IgD-negative memory B cell (primary cell): ENCODE measurements at regions not wholly inside any gene's neighbourhood (a gene's known extent, or its start where the extent isn't known, plus 50 kb on each side); places are given as distances from the start of the nearest gene placed in this dataset.
"Not testable (repeated sequence)": the region's sequence is repeated elsewhere in the genome, so short reads cannot be mapped to it uniquely, and the experiment has no call there.

ENCODE experiments used
- H3K27ac Mint-ChIP-seq, 3 donors: one replicate each; pipeline ENCODE4 v1.8.0; 2020 to 2022; ENCODE audit warnings: mild to moderate bottlenecking in 3 of 3, mixed read lengths in 3 of 3, moderate library complexity in 1 of 3
- H3K27me3 Mint-ChIP-seq: one replicate; pipeline ENCODE4 v1.8.0; 2021; ENCODE audit warnings: mixed read lengths
- H3K36me3 Mint-ChIP-seq: one replicate; pipeline ENCODE4 v1.8.0; 2020; ENCODE audit warnings: mild to moderate bottlenecking, mixed read lengths
- H3K4me1 Mint-ChIP-seq, 3 donors: one replicate each; pipeline ENCODE4 v1.8.0; 2020 to 2022; ENCODE audit warnings: mixed read lengths in 3 of 3, mild to moderate bottlenecking in 1 of 3
- H3K4me3 Mint-ChIP-seq, 4 donors: one replicate each; pipeline ENCODE4 v1.8.0; 2020 to 2022; ENCODE audit warnings: mild to moderate bottlenecking in 4 of 4, mixed read lengths in 4 of 4, moderate library complexity in 3 of 4
- H3K9me3 Mint-ChIP-seq, 3 donors: one replicate each; pipeline ENCODE4 v1.8.0; 2020 to 2021; ENCODE audit warnings: mixed read lengths in 3 of 3, mild to moderate bottlenecking in 1 of 3

GRCh38 chr6:105678516-105678915, 275.6 kb upstream of the PREP start:
- no peak overlapping the region for H3K27ac Mint-ChIP-seq
- H3K4me1 Mint-ChIP-seq: no peaks in the 10 kb centered on the region
- H3K9me3 Mint-ChIP-seq: peaks cover 3 to 13% (median 5%) of the 10 kb centered on the region in 3 donors
- no peaks in the 10 kb centered on the region for H3K27me3 Mint-ChIP-seq
- no peak overlapping the region for H3K4me3 Mint-ChIP-seq
- no peaks in the 10 kb centered on the region for H3K36me3 Mint-ChIP-seq

GRCh38 chr6:105677671-105678475, 275.0 kb upstream of the PREP start:
- no peaks in the 10 kb centered on the region for H3K36me3 Mint-ChIP-seq
- no peak overlapping the region for H3K27ac Mint-ChIP-seq
- H3K27me3 Mint-ChIP-seq: no peaks in the 10 kb centered on the region
- H3K9me3 Mint-ChIP-seq: peaks cover 3 to 13% (median 5%) of the 10 kb centered on the region in 3 donors
- no peaks in the 10 kb centered on the region for H3K4me1 Mint-ChIP-seq
- H3K4me3 Mint-ChIP-seq: no peak overlapping the region

DNA sequence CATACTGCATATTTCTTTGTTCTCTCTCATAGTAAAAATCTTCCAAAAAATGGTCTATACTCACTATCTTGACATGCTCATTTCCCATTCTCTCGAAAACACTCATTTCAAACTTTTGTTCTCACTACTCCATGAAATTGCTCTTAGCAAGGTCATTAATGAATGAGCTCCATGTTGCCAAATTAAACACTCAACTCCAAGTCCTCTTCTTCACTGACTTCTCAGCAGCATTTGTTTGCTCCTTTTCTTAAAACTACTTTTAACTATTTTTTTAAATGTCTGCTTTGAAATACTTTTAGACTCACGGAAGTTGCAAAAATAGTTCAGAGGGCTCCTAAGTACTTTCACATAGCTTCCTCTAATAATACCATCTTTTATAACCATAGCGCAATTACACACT, 274.0 kb upstream of the PREP start:
- H3K27ac Mint-ChIP-seq: no peak overlapping the region
- no peak overlapping the region for H3K4me3 Mint-ChIP-seq
- H3K9me3 Mint-ChIP-seq: peaks cover 2 to 12% (median 3%) of the 10 kb centered on the region in 3 donors
- H3K36me3 Mint-ChIP-seq: no peaks in the 10 kb centered on the region
- H3K27me3 Mint-ChIP-seq: no peaks in the 10 kb centered on the region
- no peaks in the 10 kb centered on the region for H3K4me1 Mint-ChIP-seq

- H3K4me3 Mint-ChIP-seq: no peak overlapping the region
- H3K27me3 Mint-ChIP-seq: no peaks in the 10 kb centered on the region
- H3K9me3 Mint-ChIP-seq: peaks cover 0 to 2% (median 2%) of the 10 kb centered on the region in 3 donors
- no peaks in the 10 kb centered on the region for H3K36me3 Mint-ChIP-seq
- no peak overlapping the region for H3K27ac Mint-ChIP-seq
- H3K4me1 Mint-ChIP-seq: no peaks in the 10 kb centered on the region
Observed at GRCh38 chr6:105675715-105676397, 273.0 kb upstream of the PREP start.

DNA sequence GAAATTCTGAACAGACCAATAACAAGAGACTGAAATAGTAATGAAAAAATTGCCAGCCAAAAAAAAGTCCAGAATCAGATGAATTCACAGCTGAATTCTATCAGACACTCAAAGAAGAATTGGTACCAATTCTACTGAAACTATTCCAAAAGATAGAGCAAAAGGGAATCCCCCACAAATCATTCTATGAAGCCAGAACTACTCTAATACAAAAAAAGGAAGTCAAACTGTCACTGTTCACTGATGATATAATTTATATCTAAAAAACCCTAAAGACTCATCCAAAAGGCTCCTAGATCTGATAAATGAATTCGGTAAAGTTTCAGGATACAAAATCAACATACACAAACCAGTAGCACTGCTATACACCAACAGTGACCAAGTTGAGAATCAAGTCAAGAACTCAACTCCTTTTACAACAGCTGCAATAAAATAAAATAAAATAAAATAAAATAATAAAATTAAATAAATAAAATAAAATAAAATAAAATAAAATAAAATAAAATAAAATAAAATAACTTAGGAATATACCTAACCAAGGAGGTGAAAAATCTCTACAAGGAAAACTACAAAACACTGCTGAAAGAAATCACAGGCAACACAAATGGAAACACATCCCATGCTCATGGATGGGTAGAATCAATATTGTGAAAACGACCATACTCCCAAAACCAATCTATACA, 270.1 kb upstream of the PREP start:
- not testable (repeated sequence) for H3K4me3 Mint-ChIP-seq, H3K4me1 Mint-ChIP-seq, H3K27ac Mint-ChIP-seq, H3K27me3 Mint-ChIP-seq, H3K9me3 Mint-ChIP-seq, H3K36me3 Mint-ChIP-seq

- Mint-ChIP-seq H3K4me3 (no peak overlapping the region), H3K36me3 (no peaks in the 10 kb centered on the region), H3K27ac (no peak overlapping the region), H3K9me3 (peaks cover 0 to 7% (median under 1%) of the 10 kb centered on the region in 3 donors), H3K4me1 (no peaks in the 10 kb centered on the region), H3K27me3 (peaks cover 10% of the 10 kb centered on the region)
Observed at GRCh38 chr6:105669232-105669631, 266.4 kb upstream of the PREP start.

- H3K9me3 Mint-ChIP-seq: peaks cover 0 to 7% (median 3%) of the 10 kb centered on the region in 3 donors
- no peaks in the 10 kb centered on the region for H3K4me1 Mint-ChIP-seq
- peaks cover 12% of the 10 kb centered on the region for H3K27me3 Mint-ChIP-seq
- H3K36me3 Mint-ChIP-seq: no peaks in the 10 kb centered on the region
- H3K4me3 Mint-ChIP-seq: no peak overlapping the region
- H3K27ac Mint-ChIP-seq: no peak overlapping the region
Observed at GRCh38 chr6:105667056-105667455, 264.2 kb upstream of the PREP start.

- Mint-ChIP-seq H3K4me1 (no peaks in the 10 kb centered on the region), H3K27me3 (peaks cover 12% of the 10 kb centered on the region), H3K9me3 (peaks cover 0 to 3% (median 2%) of the 10 kb centered on the region in 3 donors), H3K36me3 (peaks cover 3% of the 10 kb centered on the region), H3K4me3 (no peak overlapping the region), H3K27ac (no peak overlapping the region)
Observed at GRCh38 chr6:105664931-105665330, 262.0 kb upstream of the PREP start.

- Mint-ChIP-seq H3K27ac (no peak overlapping the region), H3K4me3 (no peak overlapping the region), H3K27me3 (peaks cover 2% of the 10 kb centered on the region), H3K36me3 (no peaks in the 10 kb centered on the region), H3K4me1 (peaks cover 0 to 7% (median 7%) of the 10 kb centered on the region in 3 donors), H3K9me3 (no peaks in the 10 kb centered on the region)
Observed at GRCh38 chr6:105651969-105652368, 249.1 kb upstream of the PREP start.

- peaks cover 3% of the 10 kb centered on the region for H3K27me3 Mint-ChIP-seq
- peaks cover 5 to 12% (median 10%) of the 10 kb centered on the region in 3 donors for H3K4me1 Mint-ChIP-seq
- H3K9me3 Mint-ChIP-seq: no peaks in the 10 kb centered on the region
- no peak overlapping the region for H3K4me3 Mint-ChIP-seq
- H3K27ac Mint-ChIP-seq: no peak overlapping the region
- no peaks in the 10 kb centered on the region for H3K36me3 Mint-ChIP-seq
Observed at GRCh38 chr6:105650347-105650746, 247.5 kb upstream of the PREP start.

- Mint-ChIP-seq H3K27ac (no peak overlapping the region), H3K36me3 (no peaks in the 10 kb centered on the region), H3K4me3 (no peak overlapping the region), H3K9me3 (no peaks in the 10 kb centered on the region), H3K27me3 (peaks cover 4% of the 10 kb centered on the region), H3K4me1 (peaks cover 5 to 16% (median 14%) of the 10 kb centered on the region in 3 donors)
Observed at GRCh38 chr6:105649192-105649591, 246.3 kb upstream of the PREP start.

GRCh38 chr6:105648276-105648675, 245.4 kb upstream of the PREP start:
- no peaks in the 10 kb centered on the region for H3K36me3 Mint-ChIP-seq
- H3K27me3 Mint-ChIP-seq: peaks cover 4% of the 10 kb centered on the region
- peaks cover 5 to 18% (median 15%) of the 10 kb centered on the region in 3 donors for H3K4me1 Mint-ChIP-seq
- no peak overlapping the region for H3K27ac Mint-ChIP-seq
- H3K4me3 Mint-ChIP-seq: no peak overlapping the region
- H3K9me3 Mint-ChIP-seq: no peaks in the 10 kb centered on the region

DNA sequence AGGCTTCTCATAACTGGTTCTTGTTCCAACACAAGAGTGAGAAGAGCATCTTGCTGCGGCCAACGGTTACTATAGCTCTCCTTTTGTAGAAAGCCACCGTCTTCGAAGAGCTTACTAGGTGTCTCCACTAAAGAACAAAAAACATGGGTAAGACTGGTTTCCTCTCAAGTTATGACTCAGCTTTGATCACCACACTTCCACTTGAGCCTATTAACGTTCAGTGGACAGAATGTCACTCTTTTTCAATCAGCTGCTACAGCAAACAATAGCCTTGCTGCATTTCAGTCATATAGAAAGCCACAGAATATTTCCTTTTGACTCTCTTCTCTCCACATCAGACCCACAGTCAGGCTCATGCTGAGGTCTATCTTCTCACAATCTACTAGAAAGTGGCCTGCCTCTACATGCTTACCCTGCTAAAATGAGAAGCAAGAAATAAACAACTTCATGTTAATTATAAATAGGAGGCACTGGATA, 243.5 kb upstream of the PREP start:
- peaks cover 4% of the 10 kb centered on the region for H3K27me3 Mint-ChIP-seq
- H3K9me3 Mint-ChIP-seq: no peaks in the 10 kb centered on the region
- no peak overlapping the region for H3K4me3 Mint-ChIP-seq
- H3K27ac Mint-ChIP-seq: no peak overlapping the region
- no peaks in the 10 kb centered on the region for H3K36me3 Mint-ChIP-seq
- peaks cover 5 to 18% (median 13%) of the 10 kb centered on the region in 3 donors for H3K4me1 Mint-ChIP-seq

DNA sequence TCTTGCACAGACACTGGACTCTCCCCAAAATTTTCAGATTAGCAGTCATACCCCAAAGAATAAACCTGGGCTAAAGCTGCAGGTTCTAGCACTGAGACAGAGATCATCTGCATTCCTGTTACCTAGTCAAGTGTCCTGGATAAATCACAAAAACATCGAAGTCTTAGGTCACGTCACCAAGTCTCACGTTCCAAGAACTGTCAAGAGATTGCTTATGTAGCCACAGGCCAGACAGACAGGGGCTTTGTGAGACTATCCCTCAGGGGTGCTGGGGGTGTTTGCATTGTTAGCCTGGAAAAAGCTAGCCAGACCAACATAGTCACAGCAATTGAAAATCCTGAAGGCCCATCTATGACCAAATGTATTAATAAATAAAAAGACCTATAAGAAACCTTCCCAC, 243.1 kb upstream of the PREP start:
- Mint-ChIP-seq H3K27me3 (peaks cover 4% of the 10 kb centered on the region), H3K36me3 (no peaks in the 10 kb centered on the region), H3K4me3 (no peak overlapping the region), H3K4me1 (peaks cover 5 to 18% (median 13%) of the 10 kb centered on the region in 3 donors), H3K27ac (no peak overlapping the region), H3K9me3 (no peaks in the 10 kb centered on the region)

DNA sequence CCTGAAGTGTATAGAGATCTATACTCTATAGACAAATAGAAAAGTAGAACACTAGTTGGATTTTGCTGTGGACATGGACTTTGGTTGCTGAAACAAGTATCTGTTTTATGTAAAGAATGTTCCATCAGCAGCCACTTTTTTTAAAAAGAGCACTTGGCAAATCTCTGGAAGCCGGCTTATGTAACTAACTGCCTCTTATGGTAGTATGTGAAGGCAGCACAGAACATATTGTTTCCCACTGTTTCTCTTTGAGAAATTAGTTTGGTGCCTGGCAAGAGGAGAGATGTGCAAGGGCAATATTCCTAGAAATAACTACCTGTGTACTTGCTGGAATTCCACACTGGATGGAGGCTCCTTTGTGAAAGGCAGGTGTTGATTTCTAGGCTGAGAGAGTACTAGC, 242.3 kb upstream of the PREP start:
- Mint-ChIP-seq H3K9me3 (no peaks in the 10 kb centered on the region), H3K36me3 (no peaks in the 10 kb centered on the region), H3K4me3 (no peak overlapping the region), H3K27me3 (peaks cover 4% of the 10 kb centered on the region), H3K27ac (no peak overlapping the region), H3K4me1 (peaks cover 5 to 18% (median 13%) of the 10 kb centered on the region in 3 donors)
